ENCODE measurements at regions not wholly inside any gene's neighbourhood (a gene's known extent, or its start where the extent isn't known, plus 50 kb on each side); places are given as distances from the start of the nearest gene placed in this dataset.

- no peak for DNase-seq
Observed at GRCh38 chr6:118761645-118762044, 110.3 kb upstream of the CEP85L start.

GRCh38 chr6:118758946-118759345 is 107.6 kb upstream of the CEP85L start:
- DNase-seq = no peak

GRCh38 chr6:118755941-118756646 is 104.7 kb upstream of the CEP85L start:
- DNase-seq = no peak

GRCh38 chr6:118752803-118753202 is 101.4 kb upstream of the CEP85L start:
- no peak for DNase-seq

- DNase-seq = no peak
Observed at GRCh38 chr6:118751072-118751471, 99.7 kb upstream of the CEP85L start.

GRCh38 chr6:118750143-118750542 is 98.8 kb upstream of the CEP85L start:
- DNase-seq = no peak

GRCh38 chr6:118748311-118749062 is 97.1 kb upstream of the CEP85L start:
- no peak for DNase-seq

- DNase-seq = no peak
Observed at GRCh38 chr6:118746825-118747174, 95.4 kb upstream of the CEP85L start.

GRCh38 chr6:118746145-118746824 is 94.9 kb upstream of the CEP85L start:
- no peak for DNase-seq

- no peak for DNase-seq
Observed at GRCh38 chr6:118745156-118745555, 93.8 kb upstream of the CEP85L start.

- no peak for DNase-seq
Observed at GRCh38 chr6:118744261-118744941, 93.0 kb upstream of the CEP85L start.

GRCh38 chr6:118743746-118744145 is 92.4 kb upstream of the CEP85L start:
- DNase-seq = no peak

GRCh38 chr6:118740372-118740771 is 89.0 kb upstream of the CEP85L start:
- DNase-seq = no peak

GRCh38 chr6:118739696-118740353 is 88.4 kb upstream of the CEP85L start:
- DNase-seq = no peak

- DNase-seq = no peak
Observed at GRCh38 chr6:118736440-118736839, 85.0 kb upstream of the CEP85L start.

- no peak for DNase-seq
Observed at GRCh38 chr6:118735320-118735719, 83.9 kb upstream of the CEP85L start.

- DNase-seq = peak; percentile 70
Observed at GRCh38 chr6:118725944-118726343, 74.6 kb upstream of the CEP85L start.

- no peak for DNase-seq
Observed at GRCh38 chr6:118724211-118724610, 72.8 kb upstream of the CEP85L start.

- no peak for DNase-seq
Observed at GRCh38 chr6:118722829-118723813, 71.7 kb upstream of the CEP85L start.

GRCh38 chr6:118720125-118720473 is 68.7 kb upstream of the CEP85L start:
- no peak for DNase-seq

GRCh38 chr6:118719351-118720124 is 68.1 kb upstream of the CEP85L start:
- peak; percentile 43 for DNase-seq

Data from stimulated activated CD4-positive, alpha-beta T cell treated with anti-CD3 and anti-CD28 coated beads, Interleukin-4, amount 100 ng/mL, for 1 hour (primary cell).